Sigmoid colon (tissue), 6 donors: ENCODE measurements at regions not wholly inside any gene's neighbourhood (a gene's known extent, or its start where the extent isn't known, plus 50 kb on each side); places are given as distances from the start of the nearest gene placed in this dataset.

Experiments used
- DNase-seq: peaks from one replicate; pipeline ENCODE4 v3.0.0-alpha.2; 2019
- H3K27ac ChIP-seq, 4 donors: fragments of 200-600 bp; sonication (generic); one replicate each; pipeline ENCODE4 v1.5.1; 2016 to 2019; ENCODE audit warnings: mild to moderate bottlenecking in 1 of 4
- H3K27me3 ChIP-seq, 3 donors: fragments of 200-600 bp; sonication (generic); one replicate each; pipeline ENCODE4 v1.5.1; 2019; ENCODE audit warnings: mild to moderate bottlenecking in 1 of 3
- H3K36me3 ChIP-seq, 4 donors: fragments of 200-600 bp; sonication (generic); one replicate each; pipeline ENCODE4 v1.5.1; 2016 to 2019
- H3K4me1 ChIP-seq, 4 donors: fragments of 200-600 bp; sonication (generic); one replicate each; pipeline ENCODE4 v1.5.1; 2017 to 2019
- H3K4me3 ChIP-seq, 4 donors: fragments of 200-600 bp; sonication (generic); one replicate each; pipeline ENCODE4 v1.5.1; 2017 to 2019; ENCODE audit warnings: mild to moderate bottlenecking in 2 of 4, moderate library complexity in 1 of 4
- H3K9me3 ChIP-seq, 4 donors: fragments of 200-600 bp in 3 of 4; sonication (generic) in 3 of 4; one replicate each; pipeline versions ENCODE4 v1.5.1 to v1.6.1; 2013 to 2019
- EP300 ChIP-seq, 4 donors: sonication (generic); formaldehyde crosslinking; IDR thresholded peaks; one replicate each; pipeline ENCODE4 v1.6.1; 2017; ENCODE audit warnings: antibody characterized with exemption in 4 of 4
- POLR2A ChIP-seq, 2 donors: fragments of 450-650 bp; IDR thresholded peaks; one replicate each; pipeline ENCODE4 v1.6.1; 2016; ENCODE audit warnings: antibody characterized with exemption in 2 of 2, mild to moderate bottlenecking in 2 of 2, moderate library complexity in 2 of 2
- POLR2AphosphoS5 ChIP-seq, 4 donors: sonication (generic); formaldehyde crosslinking; IDR thresholded peaks; one replicate each; pipeline ENCODE4 v1.6.1; 2017; ENCODE audit warnings: antibody characterized with exemption in 4 of 4
- WGBS, 2 donors: extraction: QIAGEN DNeasy Blood & Tissue Kit; methylation state at CpG; one replicate each; pipeline ENCODE4 v1.1.7; 2013; 5-methylcytosine and 5-hydroxymethylcytosine counted together
- intact Hi-C: fragments of 100-400 bp; cut with DNase I; formaldehyde crosslinking; loops from one replicate; pipeline ENCODE4 v1.15.1; 2023
- TF ChIP-seq, protein P1 (sequence below), 4 experiments: fragments of 450-650 bp in 3 of 4; fragments of 200-600 bp in 1 of 4; IDR thresholded peaks; one replicate each; pipeline ENCODE4 v1.5.1; 2016 to 2019; ENCODE audit warnings: antibody characterized with exemption in 4 of 4, mild to moderate bottlenecking in 3 of 4, moderate library complexity in 2 of 4
- donor health status: healthy with polysubstance abuse.
- donor health status: healthy.

DNA sequence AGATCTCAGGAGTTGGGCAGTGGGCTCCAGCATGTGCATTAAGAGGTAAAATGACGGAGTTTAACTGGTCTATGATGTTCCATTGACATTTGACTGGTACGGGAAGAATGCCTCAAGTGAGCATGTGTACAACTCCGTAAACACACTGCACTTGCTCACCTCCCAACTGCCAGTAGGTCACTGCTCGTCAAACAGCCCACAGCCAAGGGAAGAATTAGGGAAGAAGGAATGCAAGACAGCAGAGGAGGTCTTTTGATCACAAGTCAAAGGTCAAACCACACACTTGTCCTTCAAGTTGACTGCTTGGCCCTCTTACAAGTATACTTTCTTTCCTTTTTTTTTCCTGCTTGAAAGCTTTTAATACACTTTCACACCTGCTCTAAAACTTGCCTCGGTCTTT, 236.7 kb downstream of the B3GLCT start:
- intact Hi-C loops, result no loop called here
- no peak for DNase-seq
- Histone ChIP-seq H3K27ac (no peak overlapping the region), H3K9me3 (no peaks in the 10 kb centered on the region), H3K4me3 (no peak overlapping the region), H3K36me3 (no peaks in the 10 kb centered on the region), H3K4me1 (no peaks in the 10 kb centered on the region), H3K27me3 (no peaks in the 10 kb centered on the region)
- TF ChIP-seq POLR2AphosphoS5 (IDR thresholded peaks at IDR 0.05) (no peak), EP300 (IDR thresholded peaks at IDR 0.05) (no peak), POLR2A (IDR thresholded peaks at IDR 0.05) (no peak)
- TF ChIP-seq, protein P1, sequence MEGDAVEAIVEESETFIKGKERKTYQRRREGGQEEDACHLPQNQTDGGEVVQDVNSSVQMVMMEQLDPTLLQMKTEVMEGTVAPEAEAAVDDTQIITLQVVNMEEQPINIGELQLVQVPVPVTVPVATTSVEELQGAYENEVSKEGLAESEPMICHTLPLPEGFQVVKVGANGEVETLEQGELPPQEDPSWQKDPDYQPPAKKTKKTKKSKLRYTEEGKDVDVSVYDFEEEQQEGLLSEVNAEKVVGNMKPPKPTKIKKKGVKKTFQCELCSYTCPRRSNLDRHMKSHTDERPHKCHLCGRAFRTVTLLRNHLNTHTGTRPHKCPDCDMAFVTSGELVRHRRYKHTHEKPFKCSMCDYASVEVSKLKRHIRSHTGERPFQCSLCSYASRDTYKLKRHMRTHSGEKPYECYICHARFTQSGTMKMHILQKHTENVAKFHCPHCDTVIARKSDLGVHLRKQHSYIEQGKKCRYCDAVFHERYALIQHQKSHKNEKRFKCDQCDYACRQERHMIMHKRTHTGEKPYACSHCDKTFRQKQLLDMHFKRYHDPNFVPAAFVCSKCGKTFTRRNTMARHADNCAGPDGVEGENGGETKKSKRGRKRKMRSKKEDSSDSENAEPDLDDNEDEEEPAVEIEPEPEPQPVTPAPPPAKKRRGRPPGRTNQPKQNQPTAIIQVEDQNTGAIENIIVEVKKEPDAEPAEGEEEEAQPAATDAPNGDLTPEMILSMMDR (IDR thresholded peaks at IDR 0.05), result no peak
- WGBS, 2 donors, result 28 to 59% methylated on average over 5 of the region's 5 CpGs

DNA sequence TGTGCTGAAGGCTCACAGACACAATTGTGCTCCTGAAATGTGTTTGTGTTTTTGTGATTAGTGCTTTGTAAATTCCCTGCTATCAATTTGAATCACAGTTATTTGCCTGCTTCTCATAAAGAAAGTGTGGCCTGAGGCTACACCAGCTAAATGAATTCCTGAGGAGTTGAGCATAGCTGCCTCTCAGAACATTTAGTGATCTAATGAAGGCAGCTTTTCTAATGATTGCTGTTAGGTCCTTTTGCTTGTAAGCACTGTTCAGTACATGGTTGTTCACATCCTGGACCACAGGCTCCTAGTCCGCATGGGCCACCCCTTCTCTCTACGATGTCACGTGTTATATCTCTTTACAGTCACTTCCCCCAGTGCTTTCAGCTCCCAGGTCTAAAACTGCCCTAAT, 238.2 kb downstream of the B3GLCT start:
- Histone ChIP-seq H3K9me3 (no peaks in the 10 kb centered on the region), H3K4me3 (no peak overlapping the region), H3K27ac (no peak overlapping the region), H3K36me3 (no peaks in the 10 kb centered on the region), H3K4me1 (no peaks in the 10 kb centered on the region), H3K27me3 (no peaks in the 10 kb centered on the region)
- 86 to 93% methylated on average over 3 of the region's 3 CpGs for WGBS, 2 donors
- intact Hi-C loops, result no loop called here
- TF ChIP-seq, protein P1 (IDR thresholded peaks at IDR 0.05), result no peak
- no peak for DNase-seq

DNA sequence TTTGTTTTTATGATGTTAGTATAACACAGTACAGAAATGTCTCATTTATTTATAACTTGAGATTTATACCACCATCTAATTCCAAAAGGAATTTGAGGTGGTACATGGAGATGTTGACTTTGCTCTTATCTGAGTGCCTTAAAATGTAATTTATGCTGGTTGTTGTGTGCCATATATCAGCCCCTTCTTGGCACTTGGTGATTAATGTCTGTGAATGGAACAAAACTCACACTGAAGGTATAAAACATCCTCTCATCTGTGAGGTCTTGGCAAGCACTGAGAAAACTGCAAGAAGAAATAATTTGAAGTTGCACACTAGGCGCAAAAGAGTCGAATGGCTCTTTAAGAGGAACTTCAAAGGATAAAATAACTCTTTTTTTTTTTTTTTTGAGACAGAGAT, 240.4 kb downstream of the B3GLCT start:
- no peaks in the 10 kb centered on the region for H3K9me3 ChIP-seq
- no peak for TF ChIP-seq POLR2AphosphoS5 (IDR thresholded peaks at IDR 0.05)
- TF ChIP-seq POLR2A (IDR thresholded peaks at IDR 0.05), result no peak
- TF ChIP-seq EP300 (IDR thresholded peaks at IDR 0.05), result no peak
- TF ChIP-seq, protein P1 (IDR thresholded peaks at IDR 0.05), result no peak
- 76 to 87% methylated on average over 2 of the region's 2 CpGs for WGBS, 2 donors
- H3K4me3 ChIP-seq, result no peak overlapping the region
- H3K4me1 ChIP-seq, result no peaks in the 10 kb centered on the region
- no peak overlapping the region for H3K27ac ChIP-seq
- no peaks in the 10 kb centered on the region for H3K36me3 ChIP-seq
- no peaks in the 10 kb centered on the region for H3K27me3 ChIP-seq
- DNase-seq, result no peak
- intact Hi-C loops, result no loop called here

DNA sequence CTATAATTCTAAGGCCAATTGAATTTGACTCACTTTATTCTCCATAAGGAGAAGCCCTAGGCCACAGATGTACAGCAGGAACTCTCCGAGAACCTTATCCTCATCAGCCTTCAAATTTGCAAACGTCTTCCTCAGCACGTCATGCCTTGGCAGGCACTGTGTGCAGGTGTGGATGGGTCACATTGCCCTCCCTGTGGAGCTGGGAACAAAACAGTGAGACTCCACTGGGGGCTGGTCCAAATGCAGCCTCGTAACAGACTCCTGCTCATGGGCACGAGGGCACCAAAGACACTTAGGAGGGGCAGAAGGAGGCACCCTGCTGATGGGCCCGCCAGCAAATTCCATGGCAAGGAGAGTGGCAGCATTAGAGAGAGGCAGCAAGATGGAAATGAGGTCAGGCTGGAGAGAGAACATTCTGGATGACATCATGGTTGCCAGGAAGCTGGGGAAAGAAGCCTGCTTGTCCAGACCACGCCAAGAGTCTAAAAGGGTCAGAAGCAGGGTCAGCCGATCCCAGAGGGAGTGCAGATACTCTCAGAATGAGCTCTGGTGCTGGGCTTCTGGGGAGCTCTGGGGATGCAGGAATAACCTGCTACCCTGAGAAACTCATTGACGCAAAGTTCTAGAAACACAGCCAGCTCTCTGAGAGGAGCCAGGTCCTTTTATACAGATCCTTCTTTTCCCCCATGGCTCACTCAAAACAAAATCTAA, 242.2 kb downstream of the B3GLCT start:
- DNase-seq, result no peak
- Histone ChIP-seq H3K27ac (no peak overlapping the region), H3K4me1 (no peaks in the 10 kb centered on the region), H3K36me3 (no peaks in the 10 kb centered on the region), H3K27me3 (no peaks in the 10 kb centered on the region), H3K4me3 (no peak overlapping the region), H3K9me3 (no peaks in the 10 kb centered on the region)
- intact Hi-C loops, result no loop called here
- TF ChIP-seq POLR2A (IDR thresholded peaks at IDR 0.05) (no peak), POLR2AphosphoS5 (IDR thresholded peaks at IDR 0.05) (no peak), EP300 (IDR thresholded peaks at IDR 0.05) (no peak)
- TF ChIP-seq, protein P1 (IDR thresholded peaks at IDR 0.05), result no peak
- 87 to 91% methylated on average over 9 of the region's 9 CpGs for WGBS, 2 donors

DNA sequence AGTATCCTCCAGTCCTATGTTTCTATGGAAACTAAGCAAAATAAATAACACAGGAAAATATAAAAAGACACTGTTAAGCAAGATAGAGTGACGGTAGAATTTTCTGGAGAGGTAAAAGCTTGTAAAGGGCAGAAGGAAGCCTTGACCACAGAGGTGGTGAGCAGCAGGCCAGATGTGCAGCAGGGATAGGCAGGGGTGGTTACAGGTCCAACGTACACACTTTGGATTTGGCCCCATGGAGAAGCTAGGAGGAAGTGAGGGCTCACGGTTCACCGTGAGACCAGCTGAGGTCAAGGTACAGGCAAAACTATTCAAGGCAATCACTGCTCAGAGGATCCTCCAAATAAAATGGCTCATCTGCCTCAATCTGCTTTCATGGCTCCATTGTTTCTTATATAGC, 242.8 kb downstream of the B3GLCT start:
- no peak for TF ChIP-seq POLR2A (IDR thresholded peaks at IDR 0.05)
- Histone ChIP-seq H3K27ac (no peak overlapping the region), H3K27me3 (no peaks in the 10 kb centered on the region), H3K4me1 (no peaks in the 10 kb centered on the region), H3K4me3 (no peak overlapping the region), H3K36me3 (no peaks in the 10 kb centered on the region), H3K9me3 (no peaks in the 10 kb centered on the region)
- intact Hi-C loops, result no loop called here
- DNase-seq, result no peak
- WGBS, 2 donors, result 13 to 30% methylated on average over 4 of the region's 4 CpGs
